ENCODE measurements at regions not wholly inside any gene's neighbourhood (a gene's known extent, or its start where the extent isn't known, plus 50 kb on each side); places are given as distances from the start of the nearest gene placed in this dataset.
"Not testable (repeated sequence)": the region's sequence is repeated elsewhere in the genome, so short reads cannot be mapped to it uniquely, and the experiment has no call there.

GRCh38 chr2:45102579-45103117 lies 93.4 kb upstream of the SIX2 start:
- DNase-seq (ENCODE audit: low read depth) = peak; percentile 25
- H3K4me3 ChIP-seq (ENCODE audit: low read depth, low read length) = no peak overlapping the region
- no peaks in the 10 kb centered on the region for H3K36me3 ChIP-seq (ENCODE audit: control insufficient read depth, insufficient read depth, low read length)
- no peak for FAIRE-seq
- no peaks in the 10 kb centered on the region for H3K27me3 ChIP-seq (ENCODE audit: control insufficient read depth, insufficient read depth, low read length)
- TF ChIP-seq CTCF (IDR thresholded peaks at IDR 0.05; ENCODE audit: insufficient read depth, low read length, severe bottlenecking) = no peak

GRCh38 chr2:45102141-45102540 lies 92.9 kb upstream of the SIX2 start:
- no peak for TF ChIP-seq CTCF (IDR thresholded peaks at IDR 0.05; ENCODE audit: insufficient read depth, low read length, severe bottlenecking)
- no peak for FAIRE-seq

GRCh38 chr2:45096996-45097395 lies 87.7 kb upstream of the SIX2 start:
- Histone ChIP-seq H3K36me3 (ENCODE audit: control insufficient read depth, insufficient read depth, low read length) (no peaks in the 10 kb centered on the region), H3K4me3 (ENCODE audit: low read depth, low read length) (no peak overlapping the region), H3K27me3 (ENCODE audit: control insufficient read depth, insufficient read depth, low read length) (peaks cover 3% of the 10 kb centered on the region)
- no peak for FAIRE-seq
- TF ChIP-seq CTCF (IDR thresholded peaks at IDR 0.05; ENCODE audit: insufficient read depth, low read length, severe bottlenecking) = no peak
- DNase-seq (ENCODE audit: low read depth) = no peak

More at GRCh38 chr2:45102141-45102540, 92.9 kb upstream of the SIX2 start:
- H3K36me3 ChIP-seq (ENCODE audit: control insufficient read depth, insufficient read depth, low read length) = no peaks in the 10 kb centered on the region
- H3K27me3 ChIP-seq (ENCODE audit: control insufficient read depth, insufficient read depth, low read length) = no peaks in the 10 kb centered on the region
- H3K4me3 ChIP-seq (ENCODE audit: low read depth, low read length) = no peak overlapping the region
- peak; percentile 33 for DNase-seq (ENCODE audit: low read depth)

GRCh38 chr2:45096038-45096437 lies 86.8 kb upstream of the SIX2 start:
- H3K36me3 ChIP-seq (ENCODE audit: control insufficient read depth, insufficient read depth, low read length); FAIRE-seq; H3K4me3 ChIP-seq (ENCODE audit: low read depth, low read length); DNase-seq (ENCODE audit: low read depth); H3K27me3 ChIP-seq (ENCODE audit: control insufficient read depth, insufficient read depth, low read length): not testable (repeated sequence)

GRCh38 chr2:45093663-45094062 lies 84.4 kb upstream of the SIX2 start:
- Histone ChIP-seq H3K36me3 (ENCODE audit: control insufficient read depth, insufficient read depth, low read length) (no peaks in the 10 kb centered on the region), H3K4me3 (ENCODE audit: low read depth, low read length) (no peak overlapping the region), H3K27me3 (ENCODE audit: control insufficient read depth, insufficient read depth, low read length) (peaks cover 3% of the 10 kb centered on the region)
- TF ChIP-seq CTCF (IDR thresholded peaks at IDR 0.05; ENCODE audit: insufficient read depth, low read length, severe bottlenecking) = no peak
- FAIRE-seq = no peak
- no peak for DNase-seq (ENCODE audit: low read depth)

GRCh38 chr2:45093181-45093580 lies 83.9 kb upstream of the SIX2 start:
- no peak for FAIRE-seq
- no peak for DNase-seq (ENCODE audit: low read depth)
- Histone ChIP-seq H3K36me3 (ENCODE audit: control insufficient read depth, insufficient read depth, low read length) (no peaks in the 10 kb centered on the region), H3K27me3 (ENCODE audit: control insufficient read depth, insufficient read depth, low read length) (peaks cover 3% of the 10 kb centered on the region), H3K4me3 (ENCODE audit: low read depth, low read length) (no peak overlapping the region)
- no peak for TF ChIP-seq CTCF (IDR thresholded peaks at IDR 0.05; ENCODE audit: insufficient read depth, low read length, severe bottlenecking)
